GM12891 (cell line): ENCODE measurements at regions not wholly inside any gene's neighbourhood (a gene's known extent, or its start where the extent isn't known, plus 50 kb on each side); places are given as distances from the start of the nearest gene placed in this dataset.

Experiments
- DNase-seq: peaks from one replicate; pipeline ENCODE4 v3.0.0; 2011; ENCODE audit warnings: low spot score; ENCODE audit not compliant: insufficient read length
- FAIRE-seq: peaks from 2 replicates; lab custom pipeline; 2011; peaks lifted over from hg19 to GRCh38; lab: Jason Lieb, UNC
- PAX5 ChIP-seq: IDR thresholded peaks from 2 replicates; pipeline ENCODE4 v1.6.1; 2011; ENCODE audit warnings: low read length, moderate library complexity, mild to moderate bottlenecking; ENCODE audit not compliant: insufficient read depth, severe bottlenecking
- POLR2A ChIP-seq: IDR thresholded peaks from 2 replicates; pipeline ENCODE4 v1.6.1; 2011; ENCODE audit warnings: low read depth, low read length, control low read depth
- POLR2AphosphoS5 ChIP-seq: IDR thresholded peaks from 2 replicates; pipeline ENCODE4 v1.6.1; 2011; ENCODE audit warnings: low read depth, low read length, control low read depth
- POU2F2 ChIP-seq: IDR thresholded peaks from 2 replicates; pipeline ENCODE4 v1.6.1; 2011; ENCODE audit warnings: low read depth, mild to moderate bottlenecking, control low read depth, low read length, moderate library complexity
- SPI1 ChIP-seq: IDR thresholded peaks from 2 replicates; pipeline ENCODE4 v1.6.1; 2011; ENCODE audit warnings: low read depth, low read length, control low read depth
- TAF1 ChIP-seq: IDR thresholded peaks from 2 replicates; pipeline ENCODE4 v1.6.1; 2011; ENCODE audit warnings: low read depth, low read length, control low read depth

DNA sequence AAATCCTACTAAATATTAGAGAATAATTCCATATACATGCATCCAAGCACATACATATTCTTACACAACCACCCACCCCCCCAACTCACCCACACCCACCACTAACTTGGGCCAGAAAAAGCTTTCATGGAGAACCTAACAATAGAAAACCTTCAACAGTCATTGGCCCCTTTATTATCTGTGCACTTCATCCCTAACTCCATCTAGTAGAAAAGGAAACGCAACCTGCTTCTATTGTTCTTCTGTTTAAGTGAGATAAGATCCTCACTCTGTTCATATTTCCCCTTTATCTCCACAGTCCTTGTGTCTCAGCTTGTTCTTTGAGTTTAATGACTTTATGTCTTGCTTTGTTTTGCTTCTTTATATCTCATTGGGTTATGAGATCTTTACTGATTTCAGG lies 1740.2 kb upstream of the CELF4 start:
- FAIRE-seq (no peak), DNase-seq (no peak)
- TF ChIP-seq POU2F2 (no peak), SPI1 (no peak), POLR2A (no peak), PAX5 (no peak), POLR2AphosphoS5 (no peak), TAF1 (no peak)

DNA sequence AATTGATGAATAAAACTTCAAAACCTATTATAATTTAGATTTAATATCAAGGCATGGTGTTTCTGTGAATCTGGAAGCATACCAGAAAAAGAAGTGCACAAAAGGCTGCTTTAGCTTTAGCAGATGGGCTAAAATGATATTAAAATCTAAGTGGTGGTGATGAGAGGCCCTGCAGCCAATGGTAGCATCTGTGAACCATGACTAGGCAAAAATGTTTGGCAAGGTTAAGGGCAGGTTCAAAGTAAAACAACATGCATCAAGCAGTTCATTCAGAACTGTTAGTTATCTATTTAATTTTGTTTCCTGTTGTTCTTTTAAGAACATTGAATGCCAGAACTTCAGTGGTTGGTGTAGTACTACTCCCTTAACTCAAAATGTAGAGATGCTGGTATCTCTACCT lies 1736.9 kb upstream of the CELF4 start:
- no peak for FAIRE-seq
- TF ChIP-seq POU2F2 (no peak), SPI1 (no peak), POLR2AphosphoS5 (no peak), TAF1 (no peak), POLR2A (no peak), PAX5 (no peak)

GRCh38 chr18:39299152-39299551 lies 1733.6 kb upstream of the CELF4 start:
- TF ChIP-seq POLR2AphosphoS5 = no peak
- TF ChIP-seq POLR2A = no peak
- no peak for TF ChIP-seq SPI1
- TF ChIP-seq PAX5 = no peak
- TF ChIP-seq POU2F2 = no peak
- TF ChIP-seq TAF1 = no peak
- DNase-seq (no peak), FAIRE-seq (no peak)

More for the DNA sequence above, 1736.9 kb upstream of the CELF4 start:
- DNase-seq = no peak

- FAIRE-seq = no peak
- no peak for TF ChIP-seq POU2F2
- TF ChIP-seq POLR2AphosphoS5 = no peak
- TF ChIP-seq TAF1 = no peak
- no peak for TF ChIP-seq POLR2A
- TF ChIP-seq PAX5 = no peak
- TF ChIP-seq SPI1 = no peak
Observed at GRCh38 chr18:39297225-39297624, 1731.6 kb upstream of the CELF4 start.

DNA sequence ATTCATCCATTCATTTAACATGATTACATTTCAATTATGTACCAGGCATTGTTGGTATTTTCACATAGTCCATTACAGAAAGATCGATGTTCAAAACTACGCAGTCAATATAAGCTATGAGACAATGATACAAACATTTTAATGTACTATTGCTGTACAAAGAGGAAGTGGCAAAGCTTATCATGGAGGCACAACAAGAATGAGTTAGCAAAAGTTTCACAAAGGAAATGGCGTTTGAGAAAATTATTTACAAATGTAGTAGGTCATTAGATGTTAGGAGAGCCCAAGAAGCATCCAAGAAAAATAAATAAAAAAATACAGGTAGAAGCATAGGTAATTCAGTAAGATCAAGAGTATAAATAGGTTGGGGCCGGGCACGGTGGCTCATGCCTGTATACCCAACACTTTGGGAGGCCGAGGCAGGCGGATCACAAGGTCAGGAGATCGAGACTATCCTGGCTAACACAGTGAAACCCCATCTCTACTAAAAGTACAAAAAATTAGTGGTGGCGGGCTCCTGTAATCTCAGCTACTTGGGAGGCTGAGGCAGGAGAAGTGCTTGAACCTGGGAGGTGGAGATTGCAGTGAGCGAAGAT lies 1730.8 kb upstream of the CELF4 start:
- no peak for TF ChIP-seq POU2F2
- TF ChIP-seq PAX5 = no peak
- TF ChIP-seq SPI1 = no peak
- TF ChIP-seq TAF1 = no peak
- TF ChIP-seq POLR2A = no peak
- no peak for TF ChIP-seq POLR2AphosphoS5
- no peak for DNase-seq
- no peak for FAIRE-seq

More at GRCh38 chr18:39297225-39297624, 1731.6 kb upstream of the CELF4 start:
- no peak for DNase-seq

GRCh38 chr18:39276764-39277163 lies 1711.2 kb upstream of the CELF4 start:
- TF ChIP-seq POLR2A = no peak
- TF ChIP-seq TAF1 = no peak
- TF ChIP-seq PAX5 = no peak
- no peak for TF ChIP-seq POLR2AphosphoS5
- TF ChIP-seq SPI1 = no peak
- TF ChIP-seq POU2F2 = no peak
- FAIRE-seq = no peak
- DNase-seq = no peak

DNA sequence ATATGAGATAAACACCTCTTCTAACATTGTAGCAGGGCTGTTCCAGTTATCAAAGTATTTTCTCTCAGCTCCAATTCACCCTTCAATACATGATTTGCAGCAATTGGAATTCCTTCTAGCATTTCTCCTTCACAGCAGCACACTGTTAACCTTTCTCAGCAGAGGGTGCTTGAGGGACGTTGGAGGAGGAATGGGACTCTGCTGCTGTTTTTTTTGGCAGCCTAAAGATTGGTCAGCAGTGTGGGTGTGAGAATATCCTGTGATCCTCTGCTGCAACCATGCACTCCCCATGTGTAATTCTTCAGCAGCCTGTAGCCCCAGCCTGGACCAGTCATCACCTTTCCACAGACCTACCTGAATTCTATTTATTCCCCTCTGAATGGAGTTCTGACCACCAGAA lies 1708.9 kb upstream of the CELF4 start:
- no peak for TF ChIP-seq POLR2A
- TF ChIP-seq TAF1 = no peak
- FAIRE-seq = no peak
- no peak for DNase-seq

GRCh38 chr18:39272230-39272629 lies 1706.6 kb upstream of the CELF4 start:
- no peak for TF ChIP-seq PAX5
- no peak for TF ChIP-seq POLR2A
- TF ChIP-seq SPI1 = no peak
- TF ChIP-seq POLR2AphosphoS5 = no peak
- no peak for TF ChIP-seq TAF1
- no peak for TF ChIP-seq POU2F2
- no peak for FAIRE-seq

GRCh38 chr18:39271654-39272053 lies 1706.1 kb upstream of the CELF4 start:
- no peak for FAIRE-seq
- TF ChIP-seq POLR2AphosphoS5 (no peak), POU2F2 (no peak), POLR2A (no peak), SPI1 (no peak), TAF1 (no peak), PAX5 (no peak)
- DNase-seq = no peak

More at GRCh38 chr18:39272230-39272629, 1706.6 kb upstream of the CELF4 start:
- DNase-seq = no peak

- DNase-seq (no peak), FAIRE-seq (no peak)
- TF ChIP-seq PAX5 (no peak), POLR2AphosphoS5 (no peak), SPI1 (no peak), POLR2A (no peak), TAF1 (no peak), POU2F2 (no peak)
Observed at GRCh38 chr18:39260565-39260964, 1695.0 kb upstream of the CELF4 start.

DNA sequence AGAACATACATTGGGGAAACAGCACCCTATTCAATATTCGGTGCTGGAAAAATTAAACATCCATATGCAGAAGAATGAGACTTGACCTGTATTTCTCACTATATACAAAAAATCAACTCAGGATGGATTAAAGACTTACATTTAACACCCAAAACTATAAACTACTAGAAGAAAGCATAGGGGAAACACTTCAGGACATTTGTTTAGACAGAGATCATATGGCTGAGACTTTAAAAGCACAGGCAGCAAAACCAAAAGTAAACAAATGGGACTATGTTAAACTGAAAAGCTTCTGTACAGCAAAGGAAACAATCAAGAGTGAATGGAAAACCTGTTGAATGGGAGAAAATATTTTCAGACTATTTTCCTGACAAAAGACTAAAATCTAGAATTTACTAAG lies 1694.1 kb upstream of the CELF4 start:
- TF ChIP-seq POU2F2 (no peak), PAX5 (no peak), SPI1 (no peak), POLR2AphosphoS5 (no peak), POLR2A (no peak), TAF1 (no peak)
- FAIRE-seq = no peak
- no peak for DNase-seq
